ENCODE measurements at regions not wholly inside any gene's neighbourhood (a gene's known extent, or its start where the extent isn't known, plus 50 kb on each side); places are given as distances from the start of the nearest gene placed in this dataset.

DNA sequence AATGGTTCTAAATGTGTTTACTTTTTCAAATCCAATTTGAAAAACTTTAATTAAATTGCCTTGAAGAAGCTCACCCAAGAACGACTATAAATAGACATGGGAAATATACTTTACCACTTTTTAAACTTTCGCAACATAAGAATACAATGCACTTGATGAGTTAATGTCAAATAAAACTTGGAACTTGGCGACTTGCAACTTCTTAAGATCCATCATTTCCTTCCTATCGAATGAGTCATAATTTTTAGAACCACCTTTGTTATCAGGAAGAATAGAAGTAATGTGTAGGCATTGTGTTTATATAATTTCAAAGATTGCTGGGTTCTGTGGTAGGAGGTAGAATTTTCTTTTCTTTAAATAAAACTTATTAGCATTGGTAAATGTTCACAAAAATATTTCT lies 1417.4 kb upstream of the FLRT2 start:
- DNase-seq = no peak

GRCh38 chr14:84125676-84126075 lies 1404.3 kb upstream of the FLRT2 start:
- no peak for DNase-seq

GRCh38 chr14:84127495-84127894 lies 1402.4 kb upstream of the FLRT2 start:
- no peak for DNase-seq

DNA sequence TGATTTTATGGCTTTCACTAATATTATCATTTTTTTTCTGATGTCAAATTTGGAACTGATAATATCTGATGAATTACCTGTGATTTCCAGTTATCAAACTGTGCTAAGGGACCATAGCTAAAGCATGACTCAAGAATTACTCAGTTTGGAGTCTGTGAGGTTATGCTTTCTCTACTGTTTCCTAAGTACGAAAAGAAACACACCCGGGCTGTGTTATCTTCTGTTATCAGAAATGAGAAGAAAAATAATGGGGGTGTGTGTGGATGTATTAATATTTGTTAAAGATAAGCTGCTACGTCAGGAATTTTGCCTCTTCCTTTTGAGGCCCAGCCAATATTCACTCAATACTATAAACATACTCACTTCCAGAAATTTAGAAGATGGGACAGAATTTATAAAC lies 1401.9 kb upstream of the FLRT2 start:
- no peak for DNase-seq

- DNase-seq = no peak
Measured at GRCh38 chr14:84129007-84129406, 1400.9 kb upstream of the FLRT2 start.

DNA sequence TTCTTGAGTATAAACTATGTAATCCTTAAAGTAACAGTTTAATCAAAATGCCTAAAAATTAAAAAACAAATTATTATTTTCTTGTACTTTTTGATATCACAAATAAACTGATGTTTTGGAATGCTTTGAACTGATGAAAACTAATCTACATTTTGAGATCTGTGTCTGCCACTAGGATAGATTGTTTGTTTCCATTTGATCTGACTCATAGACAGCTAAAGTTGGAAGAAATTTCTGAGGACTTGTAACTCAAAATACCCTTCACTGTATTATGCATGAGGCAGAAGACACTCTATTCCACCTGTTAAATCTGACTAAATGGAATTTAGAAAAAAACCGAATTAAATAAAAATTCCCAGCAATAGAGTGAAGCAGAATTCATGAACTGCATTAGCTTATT lies 1400.0 kb upstream of the FLRT2 start:
- DNase-seq = no peak

DNA sequence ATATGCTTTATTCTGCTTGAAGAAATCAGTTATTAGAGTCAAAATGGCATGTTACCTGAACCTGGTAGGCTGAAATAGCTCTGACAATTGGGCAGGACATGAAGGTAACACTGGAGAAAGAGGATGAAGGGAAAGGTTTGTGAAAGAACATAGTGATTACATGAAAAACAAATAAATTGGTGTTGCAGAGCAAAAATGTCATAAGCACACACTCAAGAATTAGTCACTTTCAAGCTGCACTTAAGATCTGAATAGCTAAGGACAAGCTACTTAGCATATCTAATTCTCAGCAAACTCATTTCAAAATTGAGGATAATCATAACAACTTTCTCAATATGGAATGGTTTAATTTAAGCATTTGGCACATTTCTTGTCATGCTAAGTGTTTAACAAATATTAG lies 1398.0 kb upstream of the FLRT2 start:
- DNase-seq = no peak

GRCh38 chr14:84144166-84144565 lies 1385.8 kb upstream of the FLRT2 start:
- DNase-seq = no peak

GRCh38 chr14:84152452-84152851 lies 1377.5 kb upstream of the FLRT2 start:
- no peak for DNase-seq

DNA sequence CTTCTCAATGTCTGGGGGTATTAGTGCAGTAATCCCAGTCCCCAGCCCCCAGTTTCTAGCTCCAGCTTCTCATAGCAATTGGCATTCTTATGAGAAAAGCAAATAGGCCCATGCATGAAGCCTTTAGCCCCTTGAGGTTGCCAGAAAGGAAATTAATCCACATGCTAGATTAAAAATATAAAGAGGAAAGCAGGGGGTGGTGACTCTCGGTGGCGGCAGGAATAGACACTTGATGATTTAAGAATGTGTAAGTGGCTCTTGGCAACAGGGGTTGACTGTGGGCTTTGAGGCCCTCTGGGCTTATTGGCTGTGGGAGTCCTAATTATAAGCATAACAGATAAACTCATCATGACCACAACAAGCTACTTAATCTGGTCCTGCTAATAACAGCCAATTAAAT lies 1367.3 kb upstream of the FLRT2 start:
- DNase-seq = no peak

DNA sequence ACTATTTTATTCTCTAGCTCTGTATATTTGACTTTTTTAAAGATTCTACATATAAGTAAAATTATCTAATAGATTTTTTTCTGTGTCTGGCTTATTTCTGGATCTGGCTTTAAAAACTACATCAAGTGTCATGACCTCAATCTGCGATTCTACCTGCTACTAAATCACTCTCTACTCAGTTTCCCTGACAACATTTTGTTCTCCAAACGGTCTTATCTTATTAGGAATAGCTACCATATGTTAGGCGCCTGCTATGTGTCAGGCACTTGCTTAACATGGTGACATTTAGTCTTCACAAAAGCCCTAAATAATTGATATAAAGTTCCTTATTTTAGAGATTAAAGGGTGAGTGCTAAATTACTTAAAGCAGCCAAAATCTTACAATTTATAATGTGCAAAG lies 1362.9 kb upstream of the FLRT2 start:
- no peak for DNase-seq

- no peak for DNase-seq
Measured at GRCh38 chr14:84180336-84180735, 1349.6 kb upstream of the FLRT2 start.

DNA sequence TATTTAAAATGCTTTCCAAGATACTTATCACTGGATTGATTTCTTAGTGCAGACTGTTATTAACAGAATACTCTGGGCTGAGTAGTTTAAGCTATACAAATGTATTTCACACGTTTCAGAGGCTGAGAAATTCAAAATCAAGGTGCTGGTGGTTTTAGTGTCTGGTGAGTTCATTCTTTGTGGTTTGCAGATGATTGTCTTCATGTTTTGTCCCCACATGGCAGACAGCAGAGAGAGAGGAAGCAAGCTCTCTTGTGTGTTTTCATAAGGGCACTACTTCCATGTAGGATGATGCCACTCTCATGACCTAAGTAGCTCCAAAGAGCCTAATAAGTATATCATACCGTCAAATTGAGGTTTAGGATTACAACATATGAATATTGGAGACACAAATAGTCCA lies 1348.9 kb upstream of the FLRT2 start:
- no peak for DNase-seq

GRCh38 chr14:84195514-84195913 lies 1334.4 kb upstream of the FLRT2 start:
- DNase-seq = no peak

DNA sequence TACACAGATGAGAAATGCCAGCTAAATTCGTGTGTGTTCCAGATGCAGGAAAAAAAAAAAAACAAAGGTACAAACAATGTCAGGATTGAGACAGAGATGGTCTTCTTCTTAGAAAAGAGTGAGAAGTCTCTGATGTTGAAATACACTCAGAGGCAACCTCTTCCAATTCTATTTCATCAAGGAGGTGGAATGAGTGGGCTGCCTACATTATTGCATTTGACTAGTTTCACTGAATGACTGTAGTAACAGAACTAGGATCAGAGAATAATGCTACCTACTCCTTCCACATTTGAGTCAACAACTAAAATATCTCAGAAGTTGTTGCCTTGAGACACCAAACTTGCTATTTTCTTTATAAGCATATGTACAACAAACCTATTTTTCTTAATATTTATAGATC lies 1332.2 kb upstream of the FLRT2 start:
- no peak for DNase-seq

DNA sequence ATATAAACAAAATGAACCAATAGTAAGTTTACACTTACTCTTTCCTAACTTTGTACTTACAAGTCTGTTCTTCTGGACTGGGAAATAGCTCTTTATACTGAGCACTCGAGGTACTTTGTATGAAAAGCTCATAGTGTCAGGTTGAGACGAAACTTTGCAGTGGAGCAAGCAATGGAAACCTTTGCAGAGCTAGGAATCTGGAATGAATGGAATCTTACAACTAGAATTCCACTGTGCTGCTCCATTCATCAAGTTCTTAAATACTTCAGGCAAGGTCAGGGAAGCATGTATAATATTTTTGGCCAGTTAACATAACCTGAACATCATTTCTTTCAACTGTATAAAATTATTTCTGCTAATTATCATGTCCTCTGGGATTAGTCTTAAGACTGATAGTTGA lies 1327.5 kb upstream of the FLRT2 start:
- no peak for DNase-seq

DNA sequence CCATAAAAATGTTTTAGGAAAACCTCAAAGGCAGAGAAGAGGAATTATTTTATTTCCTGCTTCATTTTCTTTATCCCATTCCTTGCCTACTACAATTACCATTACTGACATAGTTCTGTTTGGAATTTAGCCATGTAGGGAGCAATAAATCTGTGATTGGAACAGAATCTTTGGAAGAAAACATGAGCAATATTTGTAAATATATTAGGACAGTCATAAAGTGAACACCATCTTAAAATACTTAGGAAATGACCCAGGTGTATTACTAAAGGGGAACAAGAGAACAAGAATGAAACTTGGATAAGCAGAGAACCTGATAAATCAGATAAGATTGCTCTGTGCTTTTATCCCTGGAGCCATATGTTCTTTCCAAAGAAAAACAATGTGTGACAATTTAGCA lies 1326.0 kb upstream of the FLRT2 start:
- DNase-seq = no peak

- no peak for DNase-seq
Measured at GRCh38 chr14:84208451-84208850, 1321.5 kb upstream of the FLRT2 start.

DNA sequence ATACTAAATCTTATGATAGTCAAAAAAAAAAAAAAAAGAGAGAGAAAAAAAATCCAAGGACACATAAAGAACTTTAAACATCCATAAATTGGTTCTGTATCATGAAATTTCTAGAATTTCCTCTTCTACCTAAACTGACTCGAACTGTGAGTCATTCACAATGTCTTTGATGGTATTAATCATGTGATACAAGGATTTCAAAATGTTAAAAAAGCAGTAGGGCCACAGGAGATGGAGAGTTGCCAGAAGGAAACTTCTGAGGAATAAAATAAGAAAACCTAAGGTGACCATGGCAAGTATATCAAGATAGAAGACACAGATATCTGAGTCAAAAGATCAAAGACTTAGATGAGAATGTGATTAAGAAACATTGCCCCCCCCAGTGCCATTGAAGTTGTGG lies 1320.9 kb upstream of the FLRT2 start:
- no peak for DNase-seq

GRCh38 chr14:84217066-84217465 lies 1312.9 kb upstream of the FLRT2 start:
- no peak for DNase-seq

GRCh38 chr14:84225268-84225667 lies 1304.7 kb upstream of the FLRT2 start:
- DNase-seq = no peak

- DNase-seq = no peak
Measured at GRCh38 chr14:84228702-84229101, 1301.2 kb upstream of the FLRT2 start.

DNA sequence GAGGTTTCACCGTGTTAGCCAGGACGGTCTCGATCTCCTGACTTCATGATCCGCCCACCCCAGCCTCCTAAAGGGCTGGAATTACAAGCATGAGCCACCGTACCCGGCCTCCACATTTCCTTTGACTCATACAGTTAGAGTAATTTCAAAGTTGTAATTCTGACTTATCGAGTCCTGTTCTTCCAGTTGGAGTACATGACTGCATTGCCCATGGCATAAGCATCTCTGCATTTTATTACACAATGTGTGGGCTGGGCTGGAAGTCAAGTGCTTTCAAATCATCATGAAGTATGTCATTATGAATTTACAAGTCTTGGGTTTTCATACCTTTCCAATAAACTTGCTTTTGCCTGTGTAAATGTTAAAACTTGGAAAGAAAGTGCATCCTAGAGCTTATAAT lies 1295.7 kb upstream of the FLRT2 start:
- no peak for DNase-seq

DNA sequence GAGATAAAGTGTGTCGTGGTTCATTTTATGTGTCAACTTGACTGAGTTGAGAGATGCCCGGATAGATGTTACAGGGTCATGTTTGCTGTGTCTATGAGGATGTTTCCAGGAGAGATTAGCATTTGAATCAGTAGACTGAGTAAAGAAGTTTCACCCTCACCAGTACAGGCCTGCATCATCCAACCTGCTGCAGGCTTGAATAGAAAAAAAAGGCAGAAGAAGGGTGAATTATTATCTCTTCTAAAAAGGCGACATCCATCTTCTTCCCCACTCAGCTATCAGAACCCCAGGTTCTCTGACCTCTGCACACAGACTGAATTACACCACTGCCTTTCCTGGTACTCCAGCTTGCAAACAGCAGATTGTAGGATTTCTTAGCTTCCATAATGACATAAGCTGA lies 1293.7 kb upstream of the FLRT2 start:
- no peak for DNase-seq

DNA sequence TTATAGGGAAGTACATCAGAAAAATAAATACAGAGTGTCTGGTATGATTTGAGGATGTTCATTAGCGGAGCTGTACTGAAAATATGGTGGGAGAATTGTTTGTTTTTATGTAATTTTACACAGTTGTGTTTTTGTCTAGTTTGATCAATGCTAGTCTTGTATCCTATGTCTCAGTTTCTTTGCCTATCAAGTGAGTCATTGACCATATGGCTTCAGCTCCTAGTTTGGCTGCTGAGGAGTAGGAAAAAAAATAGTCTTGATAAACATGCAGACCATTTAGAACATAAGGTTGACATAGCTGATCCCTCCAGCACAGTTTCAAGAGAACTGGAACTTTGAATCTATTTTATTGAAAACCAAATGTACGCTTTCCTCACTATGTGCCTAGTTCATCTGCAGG lies 1292.1 kb upstream of the FLRT2 start:
- no peak for DNase-seq

GRCh38 chr14:84247693-84248092 lies 1282.3 kb upstream of the FLRT2 start:
- no peak for DNase-seq
